Right atrium auricular region (tissue), 2 donors: ENCODE measurements at regions not wholly inside any gene's neighbourhood (a gene's known extent, or its start where the extent isn't known, plus 50 kb on each side); places are given as distances from the start of the nearest gene placed in this dataset.

Experiments used
- DNase-seq: peaks from one replicate; pipeline ENCODE4 v3.0.0-alpha.2; 2019; ENCODE audit warnings: low spot score
- H3K27ac ChIP-seq, 2 donors: fragments of 200-600 bp; sonication (generic); 1 replicate in 1 of 2; 2 replicates in 1 of 2; pipeline ENCODE4 v1.5.1; 2016 to 2019
- H3K27me3 ChIP-seq, 2 donors: fragments of 200-600 bp; sonication (generic); one replicate each; pipeline versions ENCODE4 v1.5.1 to v1.6.0; 2017 to 2019
- H3K36me3 ChIP-seq: fragments of 200-600 bp; sonication (generic); one replicate; pipeline ENCODE4 v1.5.1; 2016
- H3K4me1 ChIP-seq, 2 donors: fragments of 200-600 bp; sonication (generic); one replicate each; pipeline versions ENCODE4 v1.5.1 to v1.6.0; 2017 to 2019
- H3K4me3 ChIP-seq, 2 donors: fragments of 200-600 bp; sonication (generic); 1 replicate in 1 of 2; 2 replicates in 1 of 2; pipeline ENCODE4 v1.5.1; 2017 to 2019; ENCODE audit warnings: mild to moderate bottlenecking in 1 of 2, moderate library complexity in 1 of 2
- H3K9me3 ChIP-seq, 2 donors: fragments of 200-600 bp; sonication (generic); one replicate each; pipeline ENCODE4 v1.5.1; 2019
- CTCF ChIP-seq, 2 donors: fragments of 200-600 bp; sonication (generic); IDR thresholded peaks; one replicate each; pipeline ENCODE4 v1.5.1; 2019; ENCODE audit warnings: antibody characterized with exemption in 2 of 2

- Histone ChIP-seq H3K4me1 (no peaks in the 10 kb centered on the region), H3K36me3 (no peaks in the 10 kb centered on the region), H3K27ac (no peak overlapping the region), H3K9me3 (no peaks in the 10 kb centered on the region), H3K27me3 (no peaks in the 10 kb centered on the region), H3K4me3 (no peak overlapping the region)
- DNase-seq = no peak
- TF ChIP-seq CTCF (IDR thresholded peaks at IDR 0.05) = no peak
These were observed 135.3 kb upstream of the IL12B start for GRCh38 chr5:159465604-159466003.

GRCh38 chr5:159467666-159468065, 137.4 kb upstream of the IL12B start:
- Histone ChIP-seq H3K4me1 (no peaks in the 10 kb centered on the region), H3K9me3 (no peaks in the 10 kb centered on the region), H3K4me3 (no peak overlapping the region), H3K27ac (no peak overlapping the region), H3K27me3 (no peaks in the 10 kb centered on the region), H3K36me3 (no peaks in the 10 kb centered on the region)
- no peak for TF ChIP-seq CTCF (IDR thresholded peaks at IDR 0.05)
- no peak for DNase-seq

GRCh38 chr5:159469496-159470372, 139.4 kb upstream of the IL12B start:
- Histone ChIP-seq H3K4me1 (no peaks in the 10 kb centered on the region), H3K27ac (no peak overlapping the region), H3K4me3 (no peak overlapping the region), H3K9me3 (peaks cover 0 to 12% of the 10 kb centered on the region in 2 donors), H3K27me3 (no peaks in the 10 kb centered on the region), H3K36me3 (no peaks in the 10 kb centered on the region)
- no peak for TF ChIP-seq CTCF (IDR thresholded peaks at IDR 0.05)
- no peak for DNase-seq

- no peak for TF ChIP-seq CTCF (IDR thresholded peaks at IDR 0.05)
These were observed 141.6 kb upstream of the IL12B start for GRCh38 chr5:159471904-159472303.

GRCh38 chr5:159475026-159475425, 144.7 kb upstream of the IL12B start:
- DNase-seq = no peak
- Histone ChIP-seq H3K36me3 (no peaks in the 10 kb centered on the region), H3K9me3 (peaks cover 0 to 26% of the 10 kb centered on the region in 2 donors), H3K27ac (no peak overlapping the region), H3K4me3 (no peak overlapping the region), H3K4me1 (no peaks in the 10 kb centered on the region), H3K27me3 (no peaks in the 10 kb centered on the region)
- no peak for TF ChIP-seq CTCF (IDR thresholded peaks at IDR 0.05)

More at GRCh38 chr5:159471904-159472303, 141.6 kb upstream of the IL12B start:
- Histone ChIP-seq H3K27me3 (no peaks in the 10 kb centered on the region), H3K27ac (no peak overlapping the region), H3K9me3 (peaks cover 0 to 26% of the 10 kb centered on the region in 2 donors), H3K4me3 (no peak overlapping the region), H3K4me1 (no peaks in the 10 kb centered on the region), H3K36me3 (no peaks in the 10 kb centered on the region)
- no peak for DNase-seq
